Endothelial cell of umbilical vein (primary cell): ENCODE measurements at regions not wholly inside any gene's neighbourhood (a gene's known extent, or its start where the extent isn't known, plus 50 kb on each side); places are given as distances from the start of the nearest gene placed in this dataset.
"Not testable (repeated sequence)": the region's sequence is repeated elsewhere in the genome, so short reads cannot be mapped to it uniquely, and the experiment has no call there.

Experiments used
- POLR2A ChIP-seq: IDR thresholded peaks from 2 replicates; pipeline ENCODE4 v1.6.1; 2012; ENCODE audit warnings: low read depth, mild to moderate bottlenecking, control low read depth, low read length
- POLR2AphosphoS5 ChIP-seq: IDR thresholded peaks from 2 replicates; pipeline ENCODE4 v1.6.1; 2012; ENCODE audit warnings: low read depth, mild to moderate bottlenecking, control low read depth, low read length, moderate library complexity; ENCODE audit not compliant: insufficient read depth

GRCh38 chr1:220412382-220412781, 115.6 kb upstream of the MARK1 start:
- not testable (repeated sequence) for TF ChIP-seq POLR2A, POLR2AphosphoS5
